GM19023 (cell line): ENCODE measurements at regions not wholly inside any gene's neighbourhood (a gene's known extent, or its start where the extent isn't known, plus 50 kb on each side); places are given as distances from the start of the nearest gene placed in this dataset.
"Not testable (repeated sequence)": the region's sequence is repeated elsewhere in the genome, so short reads cannot be mapped to it uniquely, and the experiment has no call there.

Experiments used
- ATAC-seq: cut with Tn5 transposase; IDR thresholded peaks from one replicate; pipeline ENCODE4 v1.9.1; 2021; ENCODE audit warnings: mild to moderate bottlenecking, moderate library complexity; ENCODE audit not compliant: unreplicated experiment

GRCh38 chr3:87898971-87899370, 159.8 kb downstream of the CGGBP1 start:
- ATAC-seq = no peak

GRCh38 chr3:87895983-87896382, 162.8 kb downstream of the CGGBP1 start:
- no peak for ATAC-seq

- no peak for ATAC-seq
These were observed 185.7 kb downstream of the CGGBP1 start for GRCh38 chr3:87873136-87873535.

- ATAC-seq = no peak
These were observed 191.8 kb downstream of the CGGBP1 start for GRCh38 chr3:87867001-87867400.

GRCh38 chr3:87856126-87856525, 202.7 kb downstream of the CGGBP1 start:
- no peak for ATAC-seq

- no peak for ATAC-seq
These were observed 203.2 kb downstream of the CGGBP1 start for GRCh38 chr3:87855616-87856015.

- ATAC-seq = no peak
These were observed 203.6 kb downstream of the CGGBP1 start for GRCh38 chr3:87855211-87855610.

GRCh38 chr3:87848003-87848402, 210.8 kb downstream of the CGGBP1 start:
- no peak for ATAC-seq

GRCh38 chr3:87837076-87837475, 221.7 kb downstream of the CGGBP1 start:
- ATAC-seq = no peak

- ATAC-seq = no peak
These were observed 222.8 kb downstream of the CGGBP1 start for GRCh38 chr3:87836026-87836425.

GRCh38 chr3:87835236-87835635, 223.6 kb downstream of the CGGBP1 start:
- ATAC-seq = no peak

GRCh38 chr3:87834327-87834726, 224.5 kb downstream of the CGGBP1 start:
- ATAC-seq = no peak

- no peak for ATAC-seq
These were observed 225.8 kb downstream of the CGGBP1 start for GRCh38 chr3:87833039-87833377.

GRCh38 chr3:87828046-87828445, 230.8 kb downstream of the CGGBP1 start:
- ATAC-seq = no peak

- no peak for ATAC-seq
These were observed 236.2 kb downstream of the CGGBP1 start for GRCh38 chr3:87822563-87822962.

GRCh38 chr3:87813503-87813902, 245.3 kb downstream of the CGGBP1 start:
- not testable (repeated sequence) for ATAC-seq

GRCh38 chr3:87811953-87812352, 246.9 kb downstream of the CGGBP1 start:
- ATAC-seq = no peak

GRCh38 chr3:87810452-87811016, 248.3 kb downstream of the CGGBP1 start:
- ATAC-seq = no peak

GRCh38 chr3:87805670-87806069, 253.1 kb downstream of the CGGBP1 start:
- peak; percentile 84 for ATAC-seq

- ATAC-seq = no peak
These were observed 257.4 kb downstream of the CGGBP1 start for GRCh38 chr3:87801409-87801808.

GRCh38 chr3:87800516-87800915, 258.3 kb downstream of the CGGBP1 start:
- no peak for ATAC-seq

GRCh38 chr3:87798567-87798947, 260.2 kb downstream of the CGGBP1 start:
- no peak for ATAC-seq

GRCh38 chr3:87797872-87798566, 260.8 kb downstream of the CGGBP1 start:
- ATAC-seq = no peak
